GM23338 (cell line): ENCODE measurements at regions not wholly inside any gene's neighbourhood (a gene's known extent, or its start where the extent isn't known, plus 50 kb on each side); places are given as distances from the start of the nearest gene placed in this dataset.

Source experiments
- CTCF ChIP-seq, 2 experiments: fragments of 200-600 bp in 1 of 2; sonication (generic) in 1 of 2; conservative IDR thresholded peaks; 2 replicates each; pipeline versions ENCODE4 v1.5.1 to v1.6.1; 2016 to 2017; ENCODE audit warnings: antibody characterized with exemption in 2 of 2, low read depth in 2 of 2, mild to moderate bottlenecking in 2 of 2, moderate library complexity in 1 of 2
- EZH2phosphoT487 ChIP-seq: fragments of 200-600 bp; sonication (generic); IDR thresholded peaks from one replicate; pipeline ENCODE4 v1.8.1; 2018; ENCODE audit warnings: antibody characterized with exemption; ENCODE audit not compliant: unreplicated experiment
- JUNB ChIP-seq: IDR thresholded peaks from one replicate; pipeline ENCODE4 v1.6.1; 2016; ENCODE audit warnings: antibody characterized with exemption; ENCODE audit not compliant: unreplicated experiment
- POLR2AphosphoS5 ChIP-seq: IDR thresholded peaks from 2 replicates; pipeline ENCODE4 v1.6.1; 2016; ENCODE audit warnings: antibody characterized with exemption, low read depth
- REST ChIP-seq: IDR thresholded peaks from one replicate; pipeline ENCODE4 v1.6.1; 2018; ENCODE audit warnings: antibody characterized with exemption; ENCODE audit not compliant: unreplicated experiment

- TF ChIP-seq CTCF (conservative IDR thresholded peaks at IDR 0.05; ENCODE audit: low read depth in 2 of 2) (no peak), JUNB (no peak), EZH2phosphoT487 (no peak), REST (no peak), POLR2AphosphoS5 (no peak)
Observed at GRCh38 chr1:60655679-60656355, 426.5 kb upstream of the NFIA start.
